ENCODE measurements at regions not wholly inside any gene's neighbourhood (a gene's known extent, or its start where the extent isn't known, plus 50 kb on each side); places are given as distances from the start of the nearest gene placed in this dataset.

- no peak for DNase-seq (ENCODE audit: low read depth)
- no peak for TF ChIP-seq CTCF (IDR thresholded peaks at IDR 0.05; ENCODE audit: insufficient read depth, low read length)
- H3K4me3 ChIP-seq (ENCODE audit: low read depth, low read length): no peak overlapping the region
Observed at GRCh38 chr4:38224850-38225249, 264.7 kb downstream of the PTTG2 start.

- TF ChIP-seq CTCF (IDR thresholded peaks at IDR 0.05; ENCODE audit: insufficient read depth, low read length): no peak
- H3K4me3 ChIP-seq (ENCODE audit: low read depth, low read length): no peak overlapping the region
- DNase-seq (ENCODE audit: low read depth): no peak
Observed at GRCh38 chr4:38226170-38226569, 266.0 kb downstream of the PTTG2 start.

GRCh38 chr4:38230121-38230801 is 270.1 kb downstream of the PTTG2 start:
- DNase-seq (ENCODE audit: low read depth): no peak
- no peak overlapping the region for H3K4me3 ChIP-seq (ENCODE audit: low read depth, low read length)
- TF ChIP-seq CTCF (IDR thresholded peaks at IDR 0.05; ENCODE audit: insufficient read depth, low read length): no peak

- no peak overlapping the region for H3K4me3 ChIP-seq (ENCODE audit: low read depth, low read length)
- no peak for DNase-seq (ENCODE audit: low read depth)
- no peak for TF ChIP-seq CTCF (IDR thresholded peaks at IDR 0.05; ENCODE audit: insufficient read depth, low read length)
Observed at GRCh38 chr4:38230821-38231563, 270.8 kb downstream of the PTTG2 start.

- DNase-seq (ENCODE audit: low read depth): no peak
- no peak for TF ChIP-seq CTCF (IDR thresholded peaks at IDR 0.05; ENCODE audit: insufficient read depth, low read length)
- H3K4me3 ChIP-seq (ENCODE audit: low read depth, low read length): no peak overlapping the region
Observed at GRCh38 chr4:38231626-38232025, 271.4 kb downstream of the PTTG2 start.

GRCh38 chr4:38232741-38233140 is 272.5 kb downstream of the PTTG2 start:
- DNase-seq (ENCODE audit: low read depth): no peak
- no peak overlapping the region for H3K4me3 ChIP-seq (ENCODE audit: low read depth, low read length)
- TF ChIP-seq CTCF (IDR thresholded peaks at IDR 0.05; ENCODE audit: insufficient read depth, low read length): no peak
